ENCODE measurements at regions not wholly inside any gene's neighbourhood (a gene's known extent, or its start where the extent isn't known, plus 50 kb on each side); places are given as distances from the start of the nearest gene placed in this dataset.

GRCh38 chr18:77853859-77854258 is 604.2 kb downstream of the GALR1 start:
- H3K27ac Mint-ChIP-seq, result no peak overlapping the region
- Histone ChIP-seq H3K27me3 (ENCODE audit: control insufficient read depth, insufficient read depth, low read length) (no peaks in the 10 kb centered on the region), H3K9me3 (ENCODE audit: control insufficient read depth in 2 of 2, low read length in 2 of 2) (no peaks in the 10 kb centered on the region), H3K4me1 (ENCODE audit: control insufficient read depth, insufficient read depth, low read length, poor library complexity, severe bottlenecking) (no peaks in the 10 kb centered on the region), H3K36me3 (ENCODE audit: control insufficient read depth, insufficient read depth, low read length) (no peaks in the 10 kb centered on the region), H3K27ac (ENCODE audit: insufficient read depth, low read length, poor library complexity, severe bottlenecking) (no peak overlapping the region), H3K4me3 (ENCODE audit: low read depth, low read length) (no peak overlapping the region)
- no peak for ATAC-seq (ENCODE audit: low read depth in 2 of 2)
- no peaks in the 10 kb centered on the region for H3K4me1 Mint-ChIP-seq
- no peaks in the 10 kb centered on the region for H3K36me3 Mint-ChIP-seq
- H3K27me3 Mint-ChIP-seq, result peaks cover 6% of the 10 kb centered on the region
- H3K4me3 Mint-ChIP-seq, result no peak overlapping the region
- no peaks in the 10 kb centered on the region for H3K9me3 Mint-ChIP-seq
- no peak for DNase-seq

DNA sequence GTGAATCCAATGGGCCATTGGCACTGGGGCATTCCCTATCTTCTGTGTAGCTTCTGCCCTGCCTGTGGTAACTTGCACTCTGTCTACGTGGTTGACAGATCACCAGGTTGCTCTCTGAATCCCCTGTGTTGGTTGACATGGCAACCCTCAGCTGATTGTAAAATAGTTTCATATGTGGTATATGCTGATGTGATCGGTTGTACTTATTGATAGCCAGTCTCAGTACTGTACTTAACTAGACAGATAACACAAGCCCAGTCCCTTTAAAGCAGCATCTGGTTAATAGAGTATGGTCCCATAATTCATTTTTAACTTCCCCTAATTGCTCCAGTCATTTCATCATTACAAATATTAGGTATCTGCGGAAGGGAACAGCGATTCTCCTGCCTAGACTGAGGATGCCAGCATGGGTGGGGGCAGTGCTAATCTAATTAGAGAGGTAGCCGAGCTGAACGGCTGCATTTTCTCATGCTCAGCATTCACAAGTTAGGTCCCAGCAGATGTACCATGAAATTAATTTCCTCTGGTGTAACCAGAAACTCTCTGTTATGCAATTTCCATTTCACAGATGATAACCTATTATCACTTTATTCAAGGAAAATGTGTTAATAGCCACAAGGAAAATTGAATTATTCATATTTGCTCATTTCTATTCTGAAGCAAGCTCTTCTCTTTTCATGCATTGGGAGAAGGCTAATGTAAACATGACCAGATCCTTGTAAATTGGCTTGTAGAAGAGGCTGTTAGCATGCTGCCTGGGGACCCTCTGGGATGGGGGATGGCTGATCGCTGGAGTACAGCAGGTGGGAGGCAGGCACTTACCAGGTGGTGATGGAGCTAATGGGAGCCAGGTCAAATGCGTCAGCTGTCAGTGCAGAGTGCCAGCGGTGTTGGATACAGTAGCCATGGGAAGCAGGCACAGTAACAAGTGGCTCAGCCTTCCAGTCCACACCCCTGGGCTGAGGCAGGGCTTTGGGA is 608.3 kb downstream of the GALR1 start:
- Mint-ChIP-seq H3K36me3 (no peaks in the 10 kb centered on the region), H3K4me3 (no peak overlapping the region), H3K27me3 (no peaks in the 10 kb centered on the region), H3K27ac (no peak overlapping the region), H3K9me3 (peaks cover 0 to 1% (median 0%) of the 10 kb centered on the region in 7 donors), H3K4me1 (no peaks in the 10 kb centered on the region)
- H3K4me3 ChIP-seq (ENCODE audit: low read depth, low read length), result no peak overlapping the region
- no peaks in the 10 kb centered on the region for H3K4me1 ChIP-seq (ENCODE audit: control insufficient read depth, insufficient read depth, low read length, poor library complexity, severe bottlenecking)
- no peaks in the 10 kb centered on the region for H3K27me3 ChIP-seq (ENCODE audit: control insufficient read depth, insufficient read depth, low read length)
- H3K9me3 ChIP-seq (ENCODE audit: control insufficient read depth in 2 of 2, low read length in 2 of 2), result no peaks in the 10 kb centered on the region
- DNase-seq, result no peak
- no peak overlapping the region for H3K27ac ChIP-seq (ENCODE audit: insufficient read depth, low read length, poor library complexity, severe bottlenecking)
- ATAC-seq (ENCODE audit: low read depth in 2 of 2), result no peak
- H3K36me3 ChIP-seq (ENCODE audit: control insufficient read depth, insufficient read depth, low read length), result no peaks in the 10 kb centered on the region

DNA sequence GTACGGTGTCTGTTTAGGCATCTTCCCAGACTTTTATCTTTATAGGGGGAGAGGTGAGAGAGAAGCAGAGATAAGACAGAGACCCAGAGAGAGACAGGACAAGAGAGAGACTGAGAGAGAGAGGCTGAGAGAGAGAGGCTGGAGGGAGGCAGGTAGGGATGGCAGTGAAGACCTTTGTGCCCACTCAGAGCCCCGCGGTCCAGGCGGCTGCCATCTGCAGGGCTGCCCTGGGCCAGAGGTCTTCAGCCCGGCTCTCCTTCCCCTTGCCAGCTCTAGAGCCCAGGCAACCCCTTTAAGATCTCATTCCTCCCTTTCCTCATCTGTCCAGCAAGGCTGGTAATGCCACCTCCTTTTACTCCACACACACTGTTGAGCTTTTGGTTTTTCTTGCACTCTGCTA is 610.0 kb downstream of the GALR1 start:
- no peaks in the 10 kb centered on the region for H3K4me1 ChIP-seq (ENCODE audit: control insufficient read depth, insufficient read depth, low read length, poor library complexity, severe bottlenecking)
- H3K4me1 Mint-ChIP-seq, result no peaks in the 10 kb centered on the region
- H3K4me3 Mint-ChIP-seq, result no peak overlapping the region

DNA sequence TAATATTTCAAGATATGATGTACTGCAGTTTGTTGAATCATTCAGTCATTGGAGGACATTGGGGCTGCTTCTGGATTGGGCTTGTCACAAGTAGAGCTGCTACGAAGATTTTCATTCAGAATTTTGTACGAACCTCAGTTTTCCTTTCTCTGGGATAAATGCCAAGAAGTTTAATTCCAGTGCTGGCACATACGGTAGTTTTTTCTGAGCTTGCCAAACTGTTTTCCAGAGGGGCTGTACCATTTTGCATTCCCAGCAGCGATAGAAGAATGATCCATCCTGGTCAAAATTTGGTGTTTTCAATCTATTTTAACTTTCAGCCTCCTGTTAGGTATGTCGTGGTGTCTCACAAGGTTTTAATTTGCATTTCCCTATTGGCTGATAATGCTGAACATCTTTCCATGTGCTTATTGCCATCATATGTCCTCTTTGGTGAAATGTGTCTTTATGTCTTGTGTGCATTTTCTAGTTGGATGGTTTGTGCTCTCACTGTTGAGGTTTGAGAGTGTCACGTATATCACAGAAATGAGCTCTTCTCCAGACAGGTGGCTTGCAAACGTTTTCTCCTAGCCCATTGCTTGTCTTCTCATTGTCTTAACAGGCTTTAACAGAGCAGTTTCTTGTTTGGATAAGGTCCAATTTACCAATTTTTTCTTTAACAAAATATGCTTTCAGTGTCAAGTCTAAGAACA is 612.6 kb downstream of the GALR1 start:
- Mint-ChIP-seq H3K4me3 (no peak overlapping the region), H3K36me3 (no peaks in the 10 kb centered on the region), H3K27ac (no peak overlapping the region), H3K9me3 (peaks cover 0 to 6% (median 0%) of the 10 kb centered on the region in 7 donors), H3K4me1 (no peaks in the 10 kb centered on the region), H3K27me3 (no peaks in the 10 kb centered on the region)
- DNase-seq, result no peak
- no peaks in the 10 kb centered on the region for H3K9me3 ChIP-seq (ENCODE audit: control insufficient read depth in 2 of 2, low read length in 2 of 2)
- no peaks in the 10 kb centered on the region for H3K4me1 ChIP-seq (ENCODE audit: control insufficient read depth, insufficient read depth, low read length, poor library complexity, severe bottlenecking)
- H3K27me3 ChIP-seq (ENCODE audit: control insufficient read depth, insufficient read depth, low read length), result no peaks in the 10 kb centered on the region
- no peaks in the 10 kb centered on the region for H3K36me3 ChIP-seq (ENCODE audit: control insufficient read depth, insufficient read depth, low read length)
- no peak for ATAC-seq (ENCODE audit: low read depth in 2 of 2)
- no peak overlapping the region for H3K27ac ChIP-seq (ENCODE audit: insufficient read depth, low read length, poor library complexity, severe bottlenecking)
- no peak overlapping the region for H3K4me3 ChIP-seq (ENCODE audit: low read depth, low read length)

More for the DNA sequence above, 610.0 kb downstream of the GALR1 start:
- Mint-ChIP-seq H3K27ac (peak overlapping the region in 1 of 3 donors; percentile 43), H3K36me3 (no peaks in the 10 kb centered on the region), H3K27me3 (no peaks in the 10 kb centered on the region), H3K9me3 (peaks cover 0 to 1% (median 0%) of the 10 kb centered on the region in 7 donors)
- H3K36me3 ChIP-seq (ENCODE audit: control insufficient read depth, insufficient read depth, low read length), result no peaks in the 10 kb centered on the region
- ATAC-seq (ENCODE audit: low read depth in 2 of 2) (no peak), DNase-seq (no peak)
- no peaks in the 10 kb centered on the region for H3K9me3 ChIP-seq (ENCODE audit: control insufficient read depth in 2 of 2, low read length in 2 of 2)
- H3K27ac ChIP-seq (ENCODE audit: insufficient read depth, low read length, poor library complexity, severe bottlenecking), result no peak overlapping the region
- no peaks in the 10 kb centered on the region for H3K27me3 ChIP-seq (ENCODE audit: control insufficient read depth, insufficient read depth, low read length)
- no peak overlapping the region for H3K4me3 ChIP-seq (ENCODE audit: low read depth, low read length)

DNA sequence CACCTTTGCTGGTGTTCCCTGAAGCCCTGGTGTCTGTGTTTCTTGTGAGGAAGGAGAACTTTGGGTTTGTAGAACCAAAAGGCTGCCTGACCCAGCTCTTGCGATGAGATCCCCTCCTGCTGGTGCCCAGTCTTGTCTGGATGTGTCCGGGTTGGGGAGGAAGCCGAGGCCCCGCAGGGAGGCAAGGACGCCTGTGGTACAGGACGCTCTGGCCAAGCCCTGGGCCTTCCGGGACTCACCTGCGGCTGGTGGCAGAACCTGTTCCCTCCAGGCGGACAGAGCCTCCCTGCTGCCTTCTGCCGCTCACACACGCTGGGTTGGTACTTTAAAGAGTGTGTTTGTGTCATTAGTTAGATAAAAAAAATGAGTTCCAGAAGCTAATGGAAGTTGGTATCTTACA is 616.2 kb downstream of the GALR1 start:
- Histone ChIP-seq H3K36me3 (ENCODE audit: control insufficient read depth, insufficient read depth, low read length) (no peaks in the 10 kb centered on the region), H3K9me3 (ENCODE audit: control insufficient read depth in 2 of 2, low read length in 2 of 2) (no peaks in the 10 kb centered on the region), H3K27ac (ENCODE audit: insufficient read depth, low read length, poor library complexity, severe bottlenecking) (no peak overlapping the region), H3K27me3 (ENCODE audit: control insufficient read depth, insufficient read depth, low read length) (no peaks in the 10 kb centered on the region), H3K4me3 (ENCODE audit: low read depth, low read length) (no peak overlapping the region), H3K4me1 (ENCODE audit: control insufficient read depth, insufficient read depth, low read length, poor library complexity, severe bottlenecking) (no peaks in the 10 kb centered on the region)
- DNase-seq (no peak), ATAC-seq (ENCODE audit: low read depth in 2 of 2) (no peak)
- Mint-ChIP-seq H3K36me3 (no peaks in the 10 kb centered on the region), H3K9me3 (peaks cover 0 to 6% (median 2%) of the 10 kb centered on the region in 7 donors), H3K27me3 (no peaks in the 10 kb centered on the region), H3K4me3 (no peak overlapping the region), H3K4me1 (no peaks in the 10 kb centered on the region), H3K27ac (no peak overlapping the region)

GRCh38 chr18:77866351-77866750 is 616.7 kb downstream of the GALR1 start:
- ATAC-seq (ENCODE audit: low read depth in 2 of 2) (no peak), DNase-seq (no peak)
- no peaks in the 10 kb centered on the region for H3K27me3 Mint-ChIP-seq
- no peak overlapping the region for H3K27ac Mint-ChIP-seq
- no peaks in the 10 kb centered on the region for H3K27me3 ChIP-seq (ENCODE audit: control insufficient read depth, insufficient read depth, low read length)
- no peak overlapping the region for H3K4me3 Mint-ChIP-seq
- no peaks in the 10 kb centered on the region for H3K36me3 Mint-ChIP-seq
- peaks cover 0 to 6% (median 2%) of the 10 kb centered on the region in 7 donors for H3K9me3 Mint-ChIP-seq
- no peaks in the 10 kb centered on the region for H3K4me1 Mint-ChIP-seq
- H3K27ac ChIP-seq (ENCODE audit: insufficient read depth, low read length, poor library complexity, severe bottlenecking), result no peak overlapping the region
- H3K9me3 ChIP-seq (ENCODE audit: control insufficient read depth in 2 of 2, low read length in 2 of 2), result no peaks in the 10 kb centered on the region
- H3K4me1 ChIP-seq (ENCODE audit: control insufficient read depth, insufficient read depth, low read length, poor library complexity, severe bottlenecking), result no peaks in the 10 kb centered on the region
- H3K36me3 ChIP-seq (ENCODE audit: control insufficient read depth, insufficient read depth, low read length), result no peaks in the 10 kb centered on the region
- no peak overlapping the region for H3K4me3 ChIP-seq (ENCODE audit: low read depth, low read length)

DNA sequence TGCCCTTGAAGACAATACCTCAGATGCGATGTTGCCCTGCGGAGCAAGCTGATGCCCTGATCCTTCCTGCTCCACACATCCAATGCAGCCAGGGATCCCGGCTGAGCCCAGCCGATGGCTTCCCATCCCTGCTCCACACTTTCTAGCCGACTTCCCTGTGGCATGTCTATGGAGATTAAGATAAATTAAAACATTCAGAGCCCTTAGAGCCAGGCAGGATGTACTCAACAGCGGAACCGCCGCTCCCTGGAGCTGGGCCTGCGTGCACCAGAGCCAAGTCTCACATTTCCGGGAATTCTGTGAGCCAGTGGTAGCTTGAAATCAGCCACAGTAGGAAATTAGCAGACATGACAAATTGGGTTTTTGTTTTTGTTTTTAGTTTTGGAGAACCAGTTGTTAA is 620.6 kb downstream of the GALR1 start:
- Histone ChIP-seq H3K4me1 (ENCODE audit: control insufficient read depth, insufficient read depth, low read length, poor library complexity, severe bottlenecking) (no peaks in the 10 kb centered on the region), H3K9me3 (ENCODE audit: control insufficient read depth in 2 of 2, low read length in 2 of 2) (no peaks in the 10 kb centered on the region), H3K27me3 (ENCODE audit: control insufficient read depth, insufficient read depth, low read length) (no peaks in the 10 kb centered on the region), H3K27ac (ENCODE audit: insufficient read depth, low read length, poor library complexity, severe bottlenecking) (no peak overlapping the region), H3K36me3 (ENCODE audit: control insufficient read depth, insufficient read depth, low read length) (no peaks in the 10 kb centered on the region), H3K4me3 (ENCODE audit: low read depth, low read length) (no peak overlapping the region)
- no peaks in the 10 kb centered on the region for H3K36me3 Mint-ChIP-seq
- ATAC-seq (ENCODE audit: low read depth in 2 of 2) (no peak), DNase-seq (no peak)
- no peaks in the 10 kb centered on the region for H3K27me3 Mint-ChIP-seq
- no peak overlapping the region for H3K27ac Mint-ChIP-seq
- peaks cover 0 to 6% (median 1%) of the 10 kb centered on the region in 7 donors for H3K9me3 Mint-ChIP-seq
- no peak overlapping the region for H3K4me3 Mint-ChIP-seq
- H3K4me1 Mint-ChIP-seq, result no peaks in the 10 kb centered on the region
